K562 (cell line): ENCODE measurements at regions not wholly inside any gene's neighbourhood (a gene's known extent, or its start where the extent isn't known, plus 50 kb on each side); places are given as distances from the start of the nearest gene placed in this dataset.
A peak's percentile ranks its signal among the peaks of the same experiment; 100 is the strongest.

Source experiments
- ATAC-seq: fragments of 200-7000 bp; cut with Tn5 transposase; 3 replicates; pipeline ENCODE4 v1.9.1; 2020; ENCODE audit warnings: moderate library complexity
- BruUV-seq: library from RNA; stranded (reverse); fragments of 400-500 nt; replicated peaks from 2 replicates; lab custom pipeline; 2021; lab: Mats Ljungman, UMichigan
- CTCF ChIA-PET: fragments of 300-600 bp; formaldehyde crosslinking; extraction: SDS; loops from one replicate; lab custom pipeline; 2021; ENCODE audit warnings: low intra/inter-chr PET ratio; lab: Yijun Ruan, JAX
- POLR2A ChIA-PET: fragments of 300-600, 350-650 bp; sonication (Branson Sonifier 250); formaldehyde crosslinking; extraction: SDS; loops from one replicate; lab custom pipeline; 2021; ENCODE audit warnings: antibody characterized with exemption, inconsistent platforms; lab: Yijun Ruan, JAX
- DNase-seq, 4 experiments: peaks; one replicate each; pipeline versions ENCODE4 v3.0.0 to v3.0.0-alpha.2; 2011 to 2018; ENCODE audit warnings: low spot score in 3 of 4, mixed read lengths in 3 of 4; ENCODE audit errors: extremely low read depth in 1 of 4
- FAIRE-seq: peaks from 2 replicates; lab custom pipeline; 2011; peaks lifted over from hg19 to GRCh38; lab: Jason Lieb, UNC
- H2AFZ ChIP-seq: 2 replicates; pipeline ENCODE4 v1.6.0; 2011; ENCODE audit warnings: low read depth, low read length, control low read depth, inconsistent platforms
- H3K27ac ChIP-seq: fragments of 200-600 bp; 3 replicates; pipeline ENCODE4 v1.8.0; 2011; ENCODE audit warnings: low read depth, mild to moderate bottlenecking, control low read depth, inconsistent platforms, low read length, moderate library complexity, mixed read lengths; ENCODE audit errors: extremely low read depth
- H3K27me3 ChIP-seq, 2 experiments: fragments of 300-600 bp in 1 of 2; 2 replicates in 1 of 2; 3 replicates in 1 of 2; pipeline versions ENCODE4 v1.6.0 to v1.8.0; 2011; ENCODE audit warnings: inconsistent platforms in 2 of 2, low read length in 2 of 2, mild to moderate bottlenecking in 1 of 2, mixed read lengths in 1 of 2, moderate library complexity in 1 of 2; ENCODE audit not compliant: control insufficient read depth in 2 of 2, insufficient read depth in 2 of 2
- H3K36me3 ChIP-seq: fragments of 300-600 bp; 3 replicates; pipeline ENCODE4 v1.8.0; 2011; ENCODE audit warnings: mild to moderate bottlenecking, low read length, inconsistent platforms; ENCODE audit not compliant: control insufficient read depth, insufficient read depth
- H3K4me1 ChIP-seq, 2 experiments: fragments of 200-600 bp in 1 of 2; replicated peaks in 1 of 2; 2 replicates in 1 of 2; 3 replicates in 1 of 2; pipeline versions ENCODE4 v1.5.1 to v1.8.0; 2011; ENCODE audit warnings: inconsistent platforms in 2 of 2, low read length in 2 of 2, mild to moderate bottlenecking in 1 of 2, mixed read lengths in 1 of 2, moderate library complexity in 1 of 2; ENCODE audit not compliant: control insufficient read depth in 2 of 2, insufficient read depth in 2 of 2
- H3K4me2 ChIP-seq: 2 replicates; pipeline ENCODE4 v1.6.1; 2011; ENCODE audit warnings: low read length, control low read depth, inconsistent platforms, mixed read lengths; ENCODE audit not compliant: insufficient read depth
- H3K4me3 ChIP-seq: fragments of 200-600 bp; sonication (generic), shearing (Covaris generic); 2 replicates; pipeline ENCODE4 v1.5.1; 2016; ENCODE audit warnings: control low read depth, inconsistent platforms
- H3K79me2 ChIP-seq: fragments of 200-600 bp; 3 replicates; pipeline ENCODE4 v1.8.0; 2011; ENCODE audit warnings: low read length, inconsistent platforms; ENCODE audit not compliant: control insufficient read depth, insufficient read depth
- H3K9ac ChIP-seq, 2 experiments: 2 replicates each; pipeline versions ENCODE4 v1.6.0 to v1.6.1; 2011; ENCODE audit warnings: low read depth in 2 of 2, low read length in 2 of 2, control low read depth in 1 of 2, inconsistent platforms in 1 of 2, mild to moderate bottlenecking in 1 of 2, mixed read lengths in 1 of 2; ENCODE audit not compliant: insufficient read depth in 1 of 2
- H3K9me1 ChIP-seq: one replicate; pipeline ENCODE4 v1.6.0; 2011; ENCODE audit warnings: inconsistent platforms, mild to moderate bottlenecking, low read length, moderate library complexity; ENCODE audit not compliant: control insufficient read depth, insufficient read depth
- H3K9me3 ChIP-seq: replicated peaks from 2 replicates; pipeline ENCODE4 v1.5.1; 2011; ENCODE audit warnings: low read depth, low read length, inconsistent platforms; ENCODE audit not compliant: control insufficient read depth, insufficient read depth
- H4K20me1 ChIP-seq: replicated peaks from 2 replicates; pipeline ENCODE4 v1.6.1; 2011; ENCODE audit warnings: low read length, inconsistent platforms, mixed read lengths; ENCODE audit not compliant: control insufficient read depth, insufficient read depth
- C11orf30 ChIP-seq: fragments of 450-650 bp; IDR thresholded peaks from 2 replicates; pipeline ENCODE4 v1.6.1; 2016; ENCODE audit warnings: low read depth, mild to moderate bottlenecking
- DLX4 ChIP-seq: fragments of 250-450 bp; sonication (Bioruptor Pico); IDR thresholded peaks from 2 replicates; pipeline ENCODE4 v1.6.1; 2021; ENCODE audit warnings: mild to moderate bottlenecking
- FOS ChIP-seq: IDR thresholded peaks from 3 replicates; pipeline ENCODE4 v1.6.1; 2011; ENCODE audit not compliant: insufficient read length; ENCODE audit errors: extremely low read depth
- FOXK2 ChIP-seq, 2 experiments: fragments of 450-650 bp; IDR thresholded peaks in 1 of 2; conservative IDR thresholded peaks in 1 of 2; 2 replicates each; pipeline ENCODE4 v1.6.1; 2016; ENCODE audit warnings: low read depth in 2 of 2, mild to moderate bottlenecking in 1 of 2
- KDM1A ChIP-seq, 2 experiments: fragments of 450-650 bp; IDR thresholded peaks; 2 replicates each; pipeline ENCODE4 v1.6.1; 2016; ENCODE audit warnings: mild to moderate bottlenecking in 2 of 2
- KLF13 ChIP-seq: fragments of 450-650 bp; IDR thresholded peaks from 2 replicates; pipeline ENCODE4 v1.6.1; 2016; ENCODE audit warnings: missing genetic modification characterization, low read depth, mild to moderate bottlenecking, missing compliant biosample characterization, moderate library complexity, borderline replicate concordance
- MAFF ChIP-seq: IDR thresholded peaks from 2 replicates; pipeline ENCODE4 v1.6.1; 2012; ENCODE audit warnings: low read length, improper control_type of control experiment
- MAFG ChIP-seq: fragments of 450-650 bp; conservative IDR thresholded peaks from 2 replicates; pipeline ENCODE4 v1.6.1; 2016; ENCODE audit warnings: missing genetic modification characterization, missing compliant biosample characterization
- MAFK ChIP-seq: IDR thresholded peaks from 2 replicates; pipeline ENCODE4 v1.6.1; 2011; ENCODE audit warnings: low read length, improper control_type of control experiment
- MTF1 ChIP-seq: fragments of 250-450 bp; sonication (Bioruptor Pico); IDR thresholded peaks from 2 replicates; pipeline ENCODE4 v1.9.0; 2021; ENCODE audit warnings: moderate library complexity, mild to moderate bottlenecking, inconsistent platforms, borderline replicate concordance
- RBM25 ChIP-seq: fragments of 200-400 bp; formaldehyde crosslinking; IDR thresholded peaks from 2 replicates; pipeline ENCODE4 v1.6.1; 2018; ENCODE audit warnings: low read length, low read depth, moderate library complexity; ENCODE audit not compliant: severe bottlenecking
- SUPT5H ChIP-seq: fragments of 450-650 bp; IDR thresholded peaks from 2 replicates; pipeline ENCODE4 v1.6.1; 2016
- ZKSCAN8 ChIP-seq: fragments of 200-800 bp; sonication (Bioruptor generic); IDR thresholded peaks from 2 replicates; pipeline ENCODE4 v1.6.1; 2016; ENCODE audit warnings: missing genetic modification characterization, missing compliant biosample characterization
- ZNF232 ChIP-seq: sonication (generic); formaldehyde crosslinking; IDR thresholded peaks from 2 replicates; pipeline ENCODE4 v1.8.0; 2022; ENCODE audit warnings: mild to moderate bottlenecking, missing genetic modification reagents
- ZNF274 ChIP-seq: IDR thresholded peaks from 2 replicates; pipeline ENCODE4 v1.6.1; 2011; ENCODE audit warnings: low read depth, mild to moderate bottlenecking, low read length, moderate library complexity, borderline replicate concordance
- ZNF316 ChIP-seq: fragments of 450-650 bp; IDR thresholded peaks from 2 replicates; pipeline ENCODE4 v1.6.1; 2016
- WGBS: fragments of 100-300 bp; shearing (Covaris generic); methylation state at CpG from one replicate; pipeline ENCODE4 v1.1.6; 2016; ENCODE audit warnings: low coverage, mixed read lengths; ENCODE audit not compliant: insufficient coverage; ENCODE audit errors: missing lambda C conversion rate; 5-methylcytosine and 5-hydroxymethylcytosine counted together
- in situ Hi-C: fragments of 300-500 bp; cut with MboI; formaldehyde crosslinking; loops from 4 replicates; pipeline ENCODE4 v1.15.0; 2018; ENCODE audit warnings: inconsistent platforms, mixed read lengths
- intact Hi-C: fragments of 100-400 bp; cut with micrococcal nuclease; formaldehyde crosslinking; loops from 2 replicates; pipeline ENCODE4 v1.14.2; 2022

- CTCF ChIA-PET: no interaction called here
- WGBS: 0% methylated on average over 1 of the region's 1 CpG
- H3K9me3 ChIP-seq: no peaks in the 10 kb centered on the region
- ATAC-seq (no peak), FAIRE-seq (no peak), DNase-seq (no peak)
- no peak overlapping the region for H3K27ac ChIP-seq
- H3K36me3 ChIP-seq: no peaks in the 10 kb centered on the region
- in situ Hi-C loops (no loop called here), intact Hi-C loops (no loop called here)
- POLR2A ChIA-PET: interaction anchor here (0.7 kb wide), 1 partner anchor 1764 kb away, joined by 3 read pairs; no protein-coding TSS in a partner anchor
- H3K27me3 ChIP-seq: no peaks in the 10 kb centered on the region
- H2AFZ ChIP-seq: no peak overlapping the region
- no peak overlapping the region for H3K9ac ChIP-seq
- no peak overlapping the region for H3K4me3 ChIP-seq
- no peaks in the 10 kb centered on the region for H3K9me1 ChIP-seq
- H4K20me1 ChIP-seq: no peaks in the 10 kb centered on the region
- no peaks in the 10 kb centered on the region for H3K79me2 ChIP-seq
- BruUV-seq: no TSS peak
- no peaks in the 10 kb centered on the region for H3K4me1 ChIP-seq
- H3K4me2 ChIP-seq: no peak overlapping the region
- TF ChIP-seq ZNF232 (CRISPR knock-in tag) (no peak), C11orf30 (peak; percentile 25; the same call in 1 of the 2 replicates), RBM25 (no peak), ZKSCAN8 (CRISPR knock-in tag) (no peak), MAFF (peak; percentile 79), ZNF316 (peak; percentile 46), MAFG (tag) (peak; percentile 48), MAFK (peak; percentile 84), KDM1A (IDR thresholded peaks at IDR 0.05) (no peak)
Observed at GRCh38 chrX:95996294-95996693, 688.3 kb upstream of the DIAPH2 start.

- Histone ChIP-seq H2AFZ (no peak overlapping the region), H3K9me3 (no peaks in the 10 kb centered on the region), H3K9me1 (no peaks in the 10 kb centered on the region), H3K27ac (no peak overlapping the region), H3K79me2 (no peaks in the 10 kb centered on the region), H4K20me1 (no peaks in the 10 kb centered on the region), H3K36me3 (no peaks in the 10 kb centered on the region), H3K4me2 (no peak overlapping the region), H3K4me3 (no peak overlapping the region), H3K4me1 (no peaks in the 10 kb centered on the region), H3K27me3 (no peaks in the 10 kb centered on the region), H3K9ac (no peak overlapping the region)
- TF ChIP-seq KLF13: no peak
- TF ChIP-seq DLX4 (CRISPR knock-in tag): no peak
- TF ChIP-seq FOS: no peak
- TF ChIP-seq ZNF274: no peak
- no peak for TF ChIP-seq FOXK2 (conservative IDR thresholded peaks at IDR 0.05 in 1 of 2, IDR thresholded peaks at IDR 0.05 in 1 of 2; ENCODE audit: low read depth in 2 of 2)
- TF ChIP-seq MTF1 (CRISPR knock-in tag): no peak
- no peak for TF ChIP-seq SUPT5H
- in situ Hi-C loops (no loop called here), intact Hi-C loops (no loop called here)
- no peak for DNase-seq
- FAIRE-seq: no peak
- BruUV-seq: no TSS peak
- ChIA-PET POLR2A (no interaction called here), CTCF (no interaction called here)
- ATAC-seq: no peak
- WGBS: 0% methylated on average over 5 of the region's 5 CpGs
Observed at GRCh38 chrX:96002431-96002830, 682.2 kb upstream of the DIAPH2 start.
